Upper lobe of left lung (tissue), 4 donors: ENCODE measurements at regions not wholly inside any gene's neighbourhood (a gene's known extent, or its start where the extent isn't known, plus 50 kb on each side); places are given as distances from the start of the nearest gene placed in this dataset.

Source experiments
- EP300 ChIP-seq, 4 donors: sonication (generic); formaldehyde crosslinking; IDR thresholded peaks; one replicate each; pipeline ENCODE4 v1.5.1; 2017; ENCODE audit warnings: antibody characterized with exemption in 4 of 4, control low read depth in 2 of 4
- POLR2A ChIP-seq, 4 donors: fragments of 450-650 bp; IDR thresholded peaks; one replicate each; pipeline ENCODE4 v1.5.1; 2016 to 2017; ENCODE audit warnings: antibody characterized with exemption in 4 of 4, mild to moderate bottlenecking in 2 of 4
- POLR2AphosphoS5 ChIP-seq, 2 donors: sonication (generic); formaldehyde crosslinking; IDR thresholded peaks; one replicate each; pipeline ENCODE4 v1.5.1; 2017; ENCODE audit warnings: antibody characterized with exemption in 2 of 2
- TF ChIP-seq, protein P1 (sequence below), 6 experiments: fragments of 450-650 bp in 4 of 6; fragments of 200-600 bp in 2 of 6; sonication (generic) in 2 of 6; IDR thresholded peaks; one replicate each; pipeline ENCODE4 v1.5.1; 2016 to 2019; ENCODE audit warnings: antibody characterized with exemption in 6 of 6

DNA sequence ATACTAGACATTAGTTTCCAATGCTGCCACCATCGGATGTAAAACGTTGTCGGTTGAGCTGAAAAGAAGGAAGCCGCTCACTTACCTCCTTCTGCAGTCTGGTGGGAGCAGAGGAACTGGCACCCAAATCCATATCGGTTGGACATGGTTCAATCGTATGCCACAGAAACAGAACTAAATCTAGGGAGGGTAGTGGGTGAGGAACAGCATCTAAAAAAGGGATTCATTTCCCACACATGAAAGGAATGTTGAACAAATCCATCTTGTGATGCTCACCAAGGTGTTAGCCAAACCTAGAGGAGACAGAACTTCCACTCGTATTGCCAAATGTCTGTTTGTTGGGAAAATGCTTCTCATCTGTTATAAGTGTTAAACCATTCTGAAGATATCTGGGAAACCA, 532.7 kb downstream of the NLGN4X start:
- TF ChIP-seq, protein P1, sequence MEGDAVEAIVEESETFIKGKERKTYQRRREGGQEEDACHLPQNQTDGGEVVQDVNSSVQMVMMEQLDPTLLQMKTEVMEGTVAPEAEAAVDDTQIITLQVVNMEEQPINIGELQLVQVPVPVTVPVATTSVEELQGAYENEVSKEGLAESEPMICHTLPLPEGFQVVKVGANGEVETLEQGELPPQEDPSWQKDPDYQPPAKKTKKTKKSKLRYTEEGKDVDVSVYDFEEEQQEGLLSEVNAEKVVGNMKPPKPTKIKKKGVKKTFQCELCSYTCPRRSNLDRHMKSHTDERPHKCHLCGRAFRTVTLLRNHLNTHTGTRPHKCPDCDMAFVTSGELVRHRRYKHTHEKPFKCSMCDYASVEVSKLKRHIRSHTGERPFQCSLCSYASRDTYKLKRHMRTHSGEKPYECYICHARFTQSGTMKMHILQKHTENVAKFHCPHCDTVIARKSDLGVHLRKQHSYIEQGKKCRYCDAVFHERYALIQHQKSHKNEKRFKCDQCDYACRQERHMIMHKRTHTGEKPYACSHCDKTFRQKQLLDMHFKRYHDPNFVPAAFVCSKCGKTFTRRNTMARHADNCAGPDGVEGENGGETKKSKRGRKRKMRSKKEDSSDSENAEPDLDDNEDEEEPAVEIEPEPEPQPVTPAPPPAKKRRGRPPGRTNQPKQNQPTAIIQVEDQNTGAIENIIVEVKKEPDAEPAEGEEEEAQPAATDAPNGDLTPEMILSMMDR (IDR thresholded peaks at IDR 0.05) = no peak
- TF ChIP-seq POLR2A (IDR thresholded peaks at IDR 0.05) (no peak), EP300 (IDR thresholded peaks at IDR 0.05) (no peak), POLR2AphosphoS5 (IDR thresholded peaks at IDR 0.05) (no peak)
